HT-29 (cell line): ENCODE measurements at regions not wholly inside any gene's neighbourhood (a gene's known extent, or its start where the extent isn't known, plus 50 kb on each side); places are given as distances from the start of the nearest gene placed in this dataset.

Experiments
- DNase-seq: peaks from one replicate; pipeline ENCODE4 v3.0.0-alpha.2; 2015; ENCODE audit warnings: low spot score

- DNase-seq: no peak
Observed at GRCh38 chr16:85971902-85972638, 73.1 kb downstream of the IRF8 start.

GRCh38 chr16:85974428-85975375 is 75.7 kb downstream of the IRF8 start:
- DNase-seq: no peak

- no peak for DNase-seq
Observed at GRCh38 chr16:85975451-85975981, 76.6 kb downstream of the IRF8 start.

- no peak for DNase-seq
Observed at GRCh38 chr16:85978291-85978775, 79.4 kb downstream of the IRF8 start.

GRCh38 chr16:85978976-85979375 is 80.0 kb downstream of the IRF8 start:
- no peak for DNase-seq

- peak; percentile 12 for DNase-seq
Observed at GRCh38 chr16:85979605-85980004, 80.6 kb downstream of the IRF8 start.

GRCh38 chr16:85980686-85981085 is 81.7 kb downstream of the IRF8 start:
- no peak for DNase-seq

- DNase-seq: no peak
Observed at GRCh38 chr16:85981826-85982562, 83.0 kb downstream of the IRF8 start.

- DNase-seq: no peak
Observed at GRCh38 chr16:85982563-85982939, 83.6 kb downstream of the IRF8 start.

- no peak for DNase-seq
Observed at GRCh38 chr16:85983064-85983463, 84.1 kb downstream of the IRF8 start.

- DNase-seq: no peak
Observed at GRCh38 chr16:85983606-85984230, 84.8 kb downstream of the IRF8 start.

GRCh38 chr16:85984231-85984880 is 85.4 kb downstream of the IRF8 start:
- DNase-seq: no peak

- DNase-seq: no peak
Observed at GRCh38 chr16:85984947-85985451, 86.0 kb downstream of the IRF8 start.

- DNase-seq: no peak
Observed at GRCh38 chr16:85986931-85987749, 88.2 kb downstream of the IRF8 start.

GRCh38 chr16:85987750-85988078 is 88.8 kb downstream of the IRF8 start:
- DNase-seq: no peak

GRCh38 chr16:85988306-85988705 is 89.3 kb downstream of the IRF8 start:
- DNase-seq: no peak

- no peak for DNase-seq
Observed at GRCh38 chr16:85988723-85989313, 89.9 kb downstream of the IRF8 start.

GRCh38 chr16:85989376-85989775 is 90.4 kb downstream of the IRF8 start:
- no peak for DNase-seq
